ENCODE measurements at regions not wholly inside any gene's neighbourhood (a gene's known extent, or its start where the extent isn't known, plus 50 kb on each side); places are given as distances from the start of the nearest gene placed in this dataset.
"Not testable (repeated sequence)": the region's sequence is repeated elsewhere in the genome, so short reads cannot be mapped to it uniquely, and the experiment has no call there.

DNA sequence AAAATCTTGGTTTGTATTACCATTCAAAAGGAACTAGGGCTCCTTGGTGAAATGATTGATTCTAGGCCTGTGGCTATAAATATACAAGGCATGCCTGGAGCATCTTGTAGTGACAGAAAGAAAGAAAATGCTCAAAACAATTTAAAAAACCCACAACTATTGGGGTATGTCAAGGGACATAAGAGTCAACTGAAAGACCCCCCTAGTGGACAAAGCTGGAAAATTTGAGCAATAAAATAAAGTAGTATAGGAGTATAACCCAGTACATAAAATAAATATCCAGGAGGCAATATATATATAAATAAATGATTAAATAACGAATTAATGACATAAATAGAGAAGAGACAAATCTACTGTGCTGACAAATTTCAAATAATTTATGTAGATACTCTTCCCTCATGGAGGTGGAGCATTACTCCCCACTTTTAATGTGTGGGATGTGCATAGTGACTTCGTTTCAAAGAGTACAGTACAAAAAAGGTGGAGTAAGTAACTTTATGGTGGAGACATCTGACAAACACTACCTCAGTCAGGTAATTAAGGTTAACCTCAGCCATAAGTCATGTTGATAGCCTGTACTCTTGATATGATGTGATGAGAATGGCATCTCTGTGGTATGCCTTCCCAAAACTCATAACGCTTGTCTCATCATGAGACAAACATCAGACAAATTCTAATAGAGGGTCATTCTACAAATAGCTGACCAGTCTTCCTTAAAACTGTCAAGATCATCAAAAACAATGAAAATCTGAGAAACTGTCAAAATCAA lies 185.0 kb upstream of the GLRA2 start:
- Mint-ChIP-seq H3K27ac (no peak overlapping the region), H3K9me3 (peaks cover 2% of the 10 kb centered on the region), H3K4me3 (no peak overlapping the region), H3K36me3 (ENCODE audit: low read depth) (peaks cover 1% of the 10 kb centered on the region), H3K4me1 (ENCODE audit: low read depth) (no peaks in the 10 kb centered on the region), H3K27me3 (ENCODE audit: low read depth) (no peaks in the 10 kb centered on the region)
- intact Hi-C loops (cut with micrococcal nuclease): no loop called here
- CTCF ChIA-PET: no interaction called here
- no peak for DNase-seq

DNA sequence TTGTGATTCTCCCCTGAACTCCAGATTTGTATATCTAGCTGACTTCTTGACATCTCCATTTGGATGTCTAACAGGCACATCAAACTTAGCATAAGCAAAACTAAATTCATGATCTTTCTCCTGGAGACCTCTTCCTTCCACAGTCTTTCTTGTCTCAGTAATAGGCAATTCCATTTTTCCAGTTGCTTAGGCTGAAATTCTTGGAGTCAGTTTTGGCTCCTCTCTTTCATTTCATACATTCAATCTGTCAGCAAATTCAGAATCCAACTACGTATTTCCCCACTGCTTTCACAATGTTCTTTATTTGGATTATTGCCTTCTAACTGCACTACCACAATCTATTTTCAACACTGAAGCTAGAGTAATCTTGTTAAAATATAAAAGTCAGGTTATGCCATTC lies 219.9 kb upstream of the GLRA2 start:
- Mint-ChIP-seq H3K9me3 (peaks cover 3% of the 10 kb centered on the region), H3K36me3 (ENCODE audit: low read depth) (no peaks in the 10 kb centered on the region), H3K27me3 (ENCODE audit: low read depth) (no peaks in the 10 kb centered on the region), H3K4me1 (ENCODE audit: low read depth) (no peaks in the 10 kb centered on the region), H3K27ac (no peak overlapping the region), H3K4me3 (no peak overlapping the region)
- CTCF ChIA-PET: no interaction called here
- intact Hi-C loops (cut with micrococcal nuclease): no loop called here
- DNase-seq: no peak

DNA sequence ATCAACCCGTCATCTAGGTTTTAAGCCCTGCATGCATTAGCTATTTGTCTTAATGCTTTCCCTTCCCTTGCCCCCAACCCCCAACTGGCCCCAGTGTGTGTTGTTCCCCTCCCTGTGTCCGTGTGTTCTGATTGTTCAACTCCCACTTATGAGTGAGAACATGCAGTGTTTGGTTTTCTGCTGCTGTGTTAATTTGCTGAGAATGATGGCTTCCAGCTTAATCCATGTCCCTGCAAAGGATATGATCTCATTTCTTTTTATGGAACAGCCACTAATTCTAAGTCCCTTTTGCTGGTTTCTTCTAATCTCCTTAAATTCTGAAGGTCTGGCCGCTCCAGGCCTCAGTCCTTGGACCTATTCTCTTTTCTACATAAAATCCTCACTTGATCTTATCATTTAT lies 220.4 kb upstream of the GLRA2 start:
- H3K4me3 Mint-ChIP-seq; H3K27me3 Mint-ChIP-seq (ENCODE audit: low read depth); H3K9me3 Mint-ChIP-seq; H3K4me1 Mint-ChIP-seq (ENCODE audit: low read depth); H3K27ac Mint-ChIP-seq; H3K36me3 Mint-ChIP-seq (ENCODE audit: low read depth); intact Hi-C loops (cut with micrococcal nuclease); CTCF ChIA-PET; DNase-seq: not testable (repeated sequence)

DNA sequence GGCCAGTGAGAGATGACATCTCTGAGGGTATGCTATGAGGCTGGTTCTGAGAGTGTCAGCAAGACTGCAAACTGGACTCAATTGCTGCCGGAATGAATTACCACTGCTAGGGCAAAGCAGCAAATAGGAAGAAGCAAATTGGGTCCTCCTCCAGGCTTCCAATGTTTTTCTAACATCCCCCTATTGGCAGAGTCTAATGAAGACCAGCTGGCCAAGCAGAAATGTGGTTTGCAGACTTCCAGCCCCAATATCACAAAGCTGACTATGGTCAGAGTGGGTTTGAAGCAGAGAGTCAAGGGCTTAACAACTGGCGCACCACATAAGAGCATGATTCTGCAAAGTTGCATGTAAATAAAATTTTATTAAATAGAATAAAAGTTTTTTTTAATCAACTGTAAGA lies 225.4 kb upstream of the GLRA2 start:
- Mint-ChIP-seq H3K36me3 (ENCODE audit: low read depth) (no peaks in the 10 kb centered on the region), H3K27me3 (ENCODE audit: low read depth) (no peaks in the 10 kb centered on the region), H3K9me3 (no peaks in the 10 kb centered on the region), H3K4me1 (ENCODE audit: low read depth) (no peaks in the 10 kb centered on the region), H3K4me3 (no peak overlapping the region), H3K27ac (no peak overlapping the region)
- CTCF ChIA-PET: no interaction called here
- intact Hi-C loops (cut with micrococcal nuclease): no loop called here
- DNase-seq: no peak

DNA sequence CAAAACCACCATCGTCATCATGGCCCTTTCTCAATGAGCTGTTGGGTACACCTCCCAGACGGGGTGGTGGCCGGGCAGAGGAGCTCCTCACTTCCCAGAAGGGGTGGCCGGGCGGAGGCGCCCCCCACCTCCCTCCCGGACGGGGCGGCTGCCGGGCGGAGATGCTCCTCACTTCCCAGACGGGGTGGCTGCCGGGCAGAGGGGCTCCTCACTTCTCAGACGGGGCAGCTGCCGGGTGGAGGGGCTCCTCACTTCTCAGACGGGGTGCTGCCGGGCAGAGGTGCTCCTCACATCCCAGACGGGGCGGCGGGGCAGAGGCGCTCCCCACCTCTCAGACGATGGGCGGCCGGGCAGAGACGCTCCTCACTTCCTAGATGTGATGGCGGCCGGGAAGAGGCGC lies 226.8 kb upstream of the GLRA2 start:
- H3K27me3 Mint-ChIP-seq (ENCODE audit: low read depth); H3K4me3 Mint-ChIP-seq; H3K27ac Mint-ChIP-seq; CTCF ChIA-PET; DNase-seq; H3K36me3 Mint-ChIP-seq (ENCODE audit: low read depth); H3K4me1 Mint-ChIP-seq (ENCODE audit: low read depth); intact Hi-C loops (cut with micrococcal nuclease); H3K9me3 Mint-ChIP-seq: not testable (repeated sequence)

DNA sequence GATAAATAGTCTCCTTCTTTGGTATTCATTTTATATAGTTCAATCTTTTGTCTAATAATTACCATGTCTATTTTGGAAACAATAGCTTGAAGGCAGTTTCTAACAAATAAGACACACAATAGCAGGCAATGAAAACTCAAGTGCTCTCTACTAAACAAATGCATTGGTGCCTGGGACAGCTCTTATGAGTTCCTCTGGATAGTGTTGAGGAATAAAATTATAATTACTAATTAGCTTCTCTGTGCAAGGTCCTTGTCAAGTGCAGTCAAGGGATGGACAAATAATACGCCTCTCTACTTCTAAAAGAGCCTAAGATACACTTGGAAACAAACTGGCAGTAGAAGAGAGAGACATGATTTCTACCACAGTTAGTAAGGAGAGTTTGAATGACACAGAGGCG lies 229.0 kb upstream of the GLRA2 start:
- H3K27ac Mint-ChIP-seq: no peak overlapping the region
- intact Hi-C loops (cut with micrococcal nuclease): no loop called here
- no peak overlapping the region for H3K4me3 Mint-ChIP-seq
- no peaks in the 10 kb centered on the region for H3K9me3 Mint-ChIP-seq
- H3K36me3 Mint-ChIP-seq (ENCODE audit: low read depth): no peaks in the 10 kb centered on the region
- H3K27me3 Mint-ChIP-seq (ENCODE audit: low read depth): no peaks in the 10 kb centered on the region
- H3K4me1 Mint-ChIP-seq (ENCODE audit: low read depth): no peaks in the 10 kb centered on the region
- CTCF ChIA-PET: no interaction called here
- DNase-seq: no peak

DNA sequence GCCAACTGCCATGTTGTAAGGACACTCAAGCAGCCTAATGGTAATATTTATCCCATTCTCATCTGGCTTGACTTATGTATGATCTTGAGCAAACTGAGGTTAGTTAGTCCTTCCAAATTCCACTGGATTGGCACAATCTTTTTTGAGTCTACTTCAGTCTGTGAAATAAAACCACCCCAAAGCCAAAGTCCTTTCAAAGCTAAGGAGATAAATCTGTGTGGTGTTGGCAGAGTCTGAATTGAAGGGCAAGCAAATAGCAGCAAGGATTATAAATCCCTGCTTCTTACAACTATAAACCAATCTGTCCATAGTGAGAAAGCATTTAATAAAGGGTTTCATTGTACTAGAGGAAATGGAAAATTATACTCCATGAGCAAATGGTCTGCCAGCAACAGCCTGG lies 233.9 kb upstream of the GLRA2 start:
- intact Hi-C loops (cut with micrococcal nuclease): no loop called here
- CTCF ChIA-PET: no interaction called here
- Mint-ChIP-seq H3K27ac (no peak overlapping the region), H3K9me3 (no peaks in the 10 kb centered on the region), H3K27me3 (ENCODE audit: low read depth) (no peaks in the 10 kb centered on the region), H3K4me3 (no peak overlapping the region), H3K4me1 (ENCODE audit: low read depth) (no peaks in the 10 kb centered on the region), H3K36me3 (ENCODE audit: low read depth) (no peaks in the 10 kb centered on the region)
- DNase-seq: no peak

DNA sequence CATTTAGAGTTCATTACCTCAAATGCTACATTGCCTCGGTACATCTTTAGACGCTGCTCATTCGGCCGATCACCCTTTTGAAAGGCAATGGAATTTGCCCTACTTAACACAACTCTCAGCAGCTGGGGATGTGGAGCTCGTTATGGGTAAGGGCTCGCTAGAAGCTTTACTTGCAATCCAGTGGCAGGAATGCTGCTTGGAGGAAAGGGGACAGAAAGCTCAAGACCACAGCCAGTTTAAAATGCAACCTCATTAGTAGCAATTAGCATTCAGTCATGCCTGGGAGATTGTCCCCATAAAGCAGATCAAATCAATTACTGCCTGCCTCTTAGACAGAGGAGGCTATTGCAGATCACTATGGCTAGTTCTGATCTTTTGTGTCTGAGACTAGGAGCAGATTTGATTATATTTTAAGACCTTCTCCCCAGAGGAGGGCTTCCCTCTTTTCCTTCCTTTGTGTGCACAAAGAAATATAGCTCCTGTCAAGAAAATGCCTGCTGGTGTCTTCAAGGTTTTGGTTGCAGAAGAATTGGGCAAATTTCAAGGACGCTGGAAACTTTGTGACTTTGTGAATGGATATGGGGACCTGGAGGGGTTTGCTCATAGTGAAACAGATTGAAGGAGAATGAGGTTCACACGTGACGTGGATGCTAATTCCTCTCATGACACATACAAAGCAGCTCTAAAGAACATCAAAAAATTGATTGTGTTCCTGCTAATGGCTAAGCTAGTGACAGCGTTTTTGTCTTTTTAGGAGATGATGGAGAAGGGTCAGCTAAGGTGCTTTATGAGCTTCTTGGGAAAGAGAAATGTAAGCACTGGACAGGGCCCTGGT lies 237.5 kb upstream of the GLRA2 start:
- no peaks in the 10 kb centered on the region for H3K9me3 Mint-ChIP-seq
- H3K4me1 Mint-ChIP-seq (ENCODE audit: low read depth): no peaks in the 10 kb centered on the region
- no peak overlapping the region for H3K4me3 Mint-ChIP-seq
- CTCF ChIA-PET: no interaction called here
- no peaks in the 10 kb centered on the region for H3K36me3 Mint-ChIP-seq (ENCODE audit: low read depth)
- DNase-seq: no peak
- intact Hi-C loops (cut with micrococcal nuclease): no loop called here
- no peaks in the 10 kb centered on the region for H3K27me3 Mint-ChIP-seq (ENCODE audit: low read depth)
- H3K27ac Mint-ChIP-seq: no peak overlapping the region

DNA sequence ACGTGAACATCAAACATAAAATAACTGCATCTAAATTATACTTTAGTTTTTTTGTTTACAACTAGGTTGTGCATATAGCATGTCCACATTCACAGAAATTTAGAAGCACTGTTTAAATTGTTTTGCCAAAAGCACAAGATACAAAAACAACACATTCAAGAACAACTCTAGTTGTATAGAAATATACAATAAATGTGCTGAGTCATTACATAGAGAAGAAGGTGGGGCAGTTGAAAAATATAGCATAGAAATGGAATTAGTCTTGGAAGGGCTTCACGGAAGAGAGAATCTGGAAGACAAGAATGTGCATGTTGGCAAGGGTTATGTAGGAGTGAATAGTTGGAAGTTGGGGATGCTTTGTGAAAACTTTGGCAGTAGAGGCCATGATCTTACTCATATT lies 239.0 kb upstream of the GLRA2 start:
- no peak overlapping the region for H3K27ac Mint-ChIP-seq
- CTCF ChIA-PET: no interaction called here
- no peak for DNase-seq
- H3K9me3 Mint-ChIP-seq: no peaks in the 10 kb centered on the region
- no peaks in the 10 kb centered on the region for H3K36me3 Mint-ChIP-seq (ENCODE audit: low read depth)
- H3K4me3 Mint-ChIP-seq: no peak overlapping the region
- no peaks in the 10 kb centered on the region for H3K4me1 Mint-ChIP-seq (ENCODE audit: low read depth)
- intact Hi-C loops (cut with micrococcal nuclease): no loop called here
- H3K27me3 Mint-ChIP-seq (ENCODE audit: low read depth): no peaks in the 10 kb centered on the region

DNA sequence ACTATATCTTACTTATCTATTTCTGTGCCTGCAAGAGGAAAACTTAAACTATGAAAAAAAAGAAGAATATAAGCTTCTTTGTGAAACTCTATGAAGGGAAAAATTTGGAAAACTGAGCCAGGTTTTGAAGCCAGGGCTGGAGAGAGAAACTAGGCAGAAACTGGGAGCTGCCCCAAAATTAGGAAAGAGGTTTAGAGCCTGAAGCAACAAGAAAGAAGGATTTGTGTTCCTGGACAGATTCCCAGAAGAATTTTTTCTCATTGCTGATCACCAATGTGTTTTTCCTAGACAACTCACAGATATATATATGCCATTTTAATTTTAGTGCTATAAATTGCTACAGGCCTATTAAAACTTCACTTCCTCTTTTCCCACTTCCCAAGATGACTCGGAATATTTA lies 245.0 kb upstream of the GEMIN8 start:
- no peaks in the 10 kb centered on the region for H3K36me3 Mint-ChIP-seq (ENCODE audit: low read depth)
- CTCF ChIA-PET: no interaction called here
- H3K9me3 Mint-ChIP-seq: peaks cover 4% of the 10 kb centered on the region
- no peaks in the 10 kb centered on the region for H3K27me3 Mint-ChIP-seq (ENCODE audit: low read depth)
- DNase-seq: no peak
- H3K27ac Mint-ChIP-seq: no peak overlapping the region
- H3K4me3 Mint-ChIP-seq: no peak overlapping the region
- H3K4me1 Mint-ChIP-seq (ENCODE audit: low read depth): no peaks in the 10 kb centered on the region
- intact Hi-C loops (cut with micrococcal nuclease): no loop called here

DNA sequence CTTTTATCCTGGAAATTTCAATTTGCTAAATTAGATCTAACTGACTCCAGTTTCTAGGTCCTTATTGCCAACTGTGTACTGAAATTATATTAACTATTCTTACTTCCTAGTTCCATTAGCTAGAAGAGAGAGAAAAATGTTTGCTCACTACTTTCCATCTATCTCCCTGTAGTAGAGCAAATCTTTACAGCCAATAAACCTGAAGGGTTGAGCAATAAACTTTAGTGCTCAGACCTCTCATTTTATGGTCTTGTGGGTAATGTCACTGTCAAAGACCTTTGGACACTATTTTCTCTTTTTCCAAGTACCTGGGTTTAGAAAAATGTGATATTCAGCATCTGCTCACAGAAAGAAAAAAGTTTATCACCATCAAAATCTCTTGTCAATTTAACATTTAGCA lies 237.5 kb upstream of the GEMIN8 start:
- H3K4me1 Mint-ChIP-seq (ENCODE audit: low read depth): no peaks in the 10 kb centered on the region
- intact Hi-C loops (cut with micrococcal nuclease): no loop called here

DNA sequence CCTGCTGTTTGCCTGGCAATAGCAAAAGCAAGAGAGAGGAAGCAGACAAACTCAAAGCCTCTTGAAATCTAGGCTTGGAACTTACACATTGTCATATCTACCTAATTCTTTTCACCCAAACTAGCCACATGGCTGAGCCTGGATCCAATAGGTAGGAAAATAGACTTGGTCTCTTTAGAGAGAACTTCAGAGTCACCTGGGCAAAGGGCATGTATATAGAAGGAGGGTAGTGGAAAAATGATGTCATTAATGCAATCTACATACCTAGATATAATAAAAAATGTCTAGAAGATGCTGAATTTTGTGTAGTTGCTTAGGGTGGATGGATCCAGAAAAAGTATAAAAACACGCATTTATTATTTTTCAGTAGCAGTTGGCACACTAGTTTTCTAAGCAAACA lies 237.0 kb upstream of the GEMIN8 start:
- Mint-ChIP-seq H3K27ac (no peak overlapping the region), H3K9me3 (peaks cover 2% of the 10 kb centered on the region), H3K4me1 (ENCODE audit: low read depth) (no peaks in the 10 kb centered on the region), H3K27me3 (ENCODE audit: low read depth) (no peaks in the 10 kb centered on the region), H3K36me3 (ENCODE audit: low read depth) (no peaks in the 10 kb centered on the region), H3K4me3 (no peak overlapping the region)
- DNase-seq: no peak
- CTCF ChIA-PET: no interaction called here
- intact Hi-C loops (cut with micrococcal nuclease): no loop called here

More for the DNA sequence above, 237.5 kb upstream of the GEMIN8 start:
- H3K27ac Mint-ChIP-seq: no peak overlapping the region
- CTCF ChIA-PET: no interaction called here
- no peak overlapping the region for H3K4me3 Mint-ChIP-seq
- H3K36me3 Mint-ChIP-seq (ENCODE audit: low read depth): no peaks in the 10 kb centered on the region
- peaks cover 2% of the 10 kb centered on the region for H3K9me3 Mint-ChIP-seq
- H3K27me3 Mint-ChIP-seq (ENCODE audit: low read depth): no peaks in the 10 kb centered on the region
- no peak for DNase-seq

DNA sequence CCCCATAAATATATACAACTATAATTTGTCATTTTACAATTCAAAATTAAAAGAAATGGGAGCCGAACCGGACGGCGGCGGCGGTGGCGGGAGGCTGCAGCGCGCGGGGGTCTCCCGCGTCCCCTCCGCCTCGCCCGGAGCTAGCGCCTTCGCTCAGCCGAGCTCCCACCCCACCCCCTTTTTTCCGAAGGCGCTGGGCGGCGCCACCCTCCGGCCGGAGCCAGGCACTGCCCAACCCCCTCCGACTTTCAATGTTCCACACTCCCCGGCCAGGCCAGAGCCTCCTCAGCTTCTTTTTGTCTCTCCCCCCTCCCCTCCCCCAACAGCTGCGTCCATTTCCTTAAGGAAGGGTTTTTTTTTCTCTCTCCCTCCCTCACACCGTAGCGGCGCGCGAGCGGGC lies 214.1 kb upstream of the GEMIN8 start:
- H3K4me3 Mint-ChIP-seq: no peak overlapping the region
- H3K27me3 Mint-ChIP-seq (ENCODE audit: low read depth): peaks cover 2% of the 10 kb centered on the region
- CTCF ChIA-PET: no interaction called here
- no peak overlapping the region for H3K27ac Mint-ChIP-seq
- DNase-seq: no peak
- intact Hi-C loops (cut with micrococcal nuclease): no loop called here
- H3K9me3 Mint-ChIP-seq: no peaks in the 10 kb centered on the region
- H3K36me3 Mint-ChIP-seq (ENCODE audit: low read depth): no peaks in the 10 kb centered on the region
- no peaks in the 10 kb centered on the region for H3K4me1 Mint-ChIP-seq (ENCODE audit: low read depth)

All from activated naive CD4-positive, alpha-beta T cell treated with anti-CD3 and anti-CD28 coated beads for 36 hours (primary cell).